ENCODE measurements at regions not wholly inside any gene's neighbourhood (a gene's known extent, or its start where the extent isn't known, plus 50 kb on each side); places are given as distances from the start of the nearest gene placed in this dataset.

DNA sequence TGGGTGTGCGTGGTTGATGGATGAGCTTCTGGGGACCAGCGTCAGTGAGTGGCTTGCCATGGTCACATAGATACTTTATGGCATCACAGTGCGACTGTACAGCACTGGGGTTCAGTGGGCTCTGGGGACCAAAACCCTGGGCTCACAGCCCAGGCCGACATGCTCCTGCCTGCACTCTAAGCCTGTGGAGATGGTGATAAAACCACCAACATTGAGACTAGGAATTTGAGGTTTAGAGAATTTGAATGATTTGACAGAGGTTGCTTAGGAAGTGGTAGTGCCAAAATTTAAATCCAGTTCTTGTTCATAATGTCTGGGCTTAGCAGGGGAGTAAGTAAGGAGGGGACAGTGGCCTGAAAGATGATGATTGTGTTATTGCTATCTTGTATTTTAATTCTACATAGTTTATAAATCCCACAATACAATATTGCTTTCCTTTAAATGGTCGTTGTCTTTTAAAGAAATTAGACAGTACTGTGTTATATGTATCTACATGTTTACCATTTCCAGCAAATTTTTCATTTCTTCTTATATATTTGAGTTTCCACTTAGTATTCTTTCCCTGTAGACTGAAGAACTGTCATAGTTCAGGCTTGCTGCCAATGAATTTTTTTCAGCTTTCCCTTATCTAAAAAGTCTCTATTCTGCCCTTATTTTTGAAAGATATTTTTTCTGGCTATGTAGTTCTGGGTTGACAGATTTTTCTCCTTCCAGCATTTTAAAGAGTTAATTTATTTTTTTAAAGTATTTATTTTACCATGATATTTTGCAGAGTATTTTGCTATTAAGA lies 235.4 kb upstream of the RGMA start:
- TF ChIP-seq, protein P1, sequence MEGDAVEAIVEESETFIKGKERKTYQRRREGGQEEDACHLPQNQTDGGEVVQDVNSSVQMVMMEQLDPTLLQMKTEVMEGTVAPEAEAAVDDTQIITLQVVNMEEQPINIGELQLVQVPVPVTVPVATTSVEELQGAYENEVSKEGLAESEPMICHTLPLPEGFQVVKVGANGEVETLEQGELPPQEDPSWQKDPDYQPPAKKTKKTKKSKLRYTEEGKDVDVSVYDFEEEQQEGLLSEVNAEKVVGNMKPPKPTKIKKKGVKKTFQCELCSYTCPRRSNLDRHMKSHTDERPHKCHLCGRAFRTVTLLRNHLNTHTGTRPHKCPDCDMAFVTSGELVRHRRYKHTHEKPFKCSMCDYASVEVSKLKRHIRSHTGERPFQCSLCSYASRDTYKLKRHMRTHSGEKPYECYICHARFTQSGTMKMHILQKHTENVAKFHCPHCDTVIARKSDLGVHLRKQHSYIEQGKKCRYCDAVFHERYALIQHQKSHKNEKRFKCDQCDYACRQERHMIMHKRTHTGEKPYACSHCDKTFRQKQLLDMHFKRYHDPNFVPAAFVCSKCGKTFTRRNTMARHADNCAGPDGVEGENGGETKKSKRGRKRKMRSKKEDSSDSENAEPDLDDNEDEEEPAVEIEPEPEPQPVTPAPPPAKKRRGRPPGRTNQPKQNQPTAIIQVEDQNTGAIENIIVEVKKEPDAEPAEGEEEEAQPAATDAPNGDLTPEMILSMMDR (IDR thresholded peaks at IDR 0.05; ENCODE audit: low read depth, low read length) = no peak
- no peak for DNase-seq
- H3K36me3 ChIP-seq = no peaks in the 10 kb centered on the region
- H3K4me3 ChIP-seq (ENCODE audit: low read depth, low read length) = no peak overlapping the region
- no peak overlapping the region for H3K27ac ChIP-seq
- H3K27me3 ChIP-seq (ENCODE audit: insufficient read depth, low read depth, severe bottlenecking) = peaks cover 88% of the 10 kb centered on the region
- H3K9me3 ChIP-seq (ENCODE audit: severe bottlenecking) = no peaks in the 10 kb centered on the region

DNA sequence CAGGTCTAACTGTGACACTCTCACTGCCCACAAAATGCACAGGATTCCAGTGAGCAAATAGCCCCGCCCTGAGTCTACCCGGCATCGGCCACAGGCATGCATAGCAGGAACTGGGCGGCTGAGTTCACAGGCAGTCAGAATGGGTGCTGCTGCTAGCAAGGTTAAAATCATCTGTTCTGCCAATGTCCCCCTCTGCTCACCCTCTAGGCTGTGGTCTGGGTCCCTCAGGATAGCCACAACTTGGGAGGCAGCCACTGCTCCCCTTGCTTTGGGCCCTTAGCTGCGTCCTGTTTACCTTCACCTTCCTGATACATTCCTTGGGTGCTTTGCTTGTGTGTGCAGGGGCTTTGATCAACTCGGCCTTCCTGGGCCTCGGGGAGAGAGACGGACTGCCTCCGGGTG lies 232.9 kb upstream of the RGMA start:
- H3K9me3 ChIP-seq (ENCODE audit: severe bottlenecking) = no peaks in the 10 kb centered on the region
- peaks cover 93% of the 10 kb centered on the region for H3K27me3 ChIP-seq (ENCODE audit: insufficient read depth, low read depth, severe bottlenecking)
- DNase-seq = no peak
- H3K36me3 ChIP-seq = no peaks in the 10 kb centered on the region
- H3K27ac ChIP-seq = no peak overlapping the region
- TF ChIP-seq, protein P1 (IDR thresholded peaks at IDR 0.05; ENCODE audit: low read depth, low read length) = no peak
- no peak overlapping the region for H3K4me3 ChIP-seq (ENCODE audit: low read depth, low read length)

DNA sequence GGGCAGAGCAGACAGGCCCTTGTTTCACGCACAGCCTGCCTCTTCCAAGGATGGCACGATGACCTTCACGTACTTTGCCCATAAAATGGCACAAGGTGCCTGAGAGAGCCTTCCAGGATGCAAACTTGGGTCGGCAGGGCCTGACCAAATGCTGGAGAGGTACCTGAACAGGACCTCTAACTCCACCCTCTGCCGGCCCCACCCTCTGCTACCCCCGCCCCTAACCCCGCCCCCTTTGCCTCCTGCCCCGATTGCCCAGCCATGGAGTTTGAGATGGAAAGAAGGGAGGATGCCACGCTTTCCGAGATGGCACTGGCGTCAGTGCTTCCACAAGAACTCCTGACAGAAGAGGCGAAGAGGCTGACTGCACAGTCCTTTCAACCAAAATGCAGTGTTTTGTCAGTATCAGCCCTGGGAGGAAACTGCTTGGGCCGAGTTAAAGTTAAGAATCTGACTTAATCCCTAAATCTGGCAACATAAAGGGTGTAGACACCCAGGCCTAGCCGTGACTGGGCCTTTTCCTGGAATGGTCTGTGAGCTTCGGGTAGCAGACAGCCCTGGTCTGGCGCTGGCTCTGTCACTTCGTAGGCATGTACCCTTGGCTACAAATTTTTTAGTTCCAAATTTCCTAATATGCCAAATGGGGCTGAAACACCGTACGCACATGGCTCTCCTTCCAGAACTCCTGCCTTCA lies 230.3 kb upstream of the RGMA start:
- Histone ChIP-seq H3K36me3 (no peaks in the 10 kb centered on the region), H3K27ac (no peak overlapping the region), H3K27me3 (ENCODE audit: insufficient read depth, low read depth, severe bottlenecking) (peaks cover 87% of the 10 kb centered on the region), H3K4me3 (ENCODE audit: low read depth, low read length) (no peak overlapping the region), H3K9me3 (ENCODE audit: severe bottlenecking) (no peaks in the 10 kb centered on the region)
- DNase-seq = no peak
- TF ChIP-seq, protein P1 (IDR thresholded peaks at IDR 0.05; ENCODE audit: low read depth, low read length) = no peak

DNA sequence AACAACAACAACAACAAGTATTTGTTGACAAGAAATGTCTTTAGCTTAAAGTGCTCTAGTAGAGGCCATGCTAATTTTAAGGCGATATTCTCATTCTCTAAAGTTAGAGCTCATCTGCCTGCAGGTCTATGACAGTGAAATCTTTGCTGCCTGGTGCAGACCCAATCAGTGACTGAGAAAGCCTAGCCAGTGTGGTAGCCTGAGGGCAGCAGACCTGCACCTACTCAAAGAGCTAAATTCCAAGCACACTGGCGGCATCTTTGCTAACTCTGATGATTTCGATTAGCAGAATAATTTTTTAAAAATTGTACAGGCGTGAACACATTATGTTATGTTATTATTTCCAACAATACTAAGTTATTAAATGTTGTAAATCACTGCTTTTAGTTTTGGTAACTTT lies 228.8 kb upstream of the RGMA start:
- H3K27me3 ChIP-seq (ENCODE audit: insufficient read depth, low read depth, severe bottlenecking) = peaks cover 84% of the 10 kb centered on the region
- no peak for DNase-seq
- no peaks in the 10 kb centered on the region for H3K36me3 ChIP-seq
- TF ChIP-seq, protein P1 (IDR thresholded peaks at IDR 0.05; ENCODE audit: low read depth, low read length) = no peak
- H3K27ac ChIP-seq = no peak overlapping the region
- no peak overlapping the region for H3K4me3 ChIP-seq (ENCODE audit: low read depth, low read length)
- no peaks in the 10 kb centered on the region for H3K9me3 ChIP-seq (ENCODE audit: severe bottlenecking)

GRCh38 chr15:93314245-93314644 lies 225.2 kb upstream of the RGMA start:
- TF ChIP-seq, protein P1 (IDR thresholded peaks at IDR 0.05; ENCODE audit: low read depth, low read length) = no peak
- DNase-seq = no peak
- H3K36me3 ChIP-seq = no peaks in the 10 kb centered on the region
- peaks cover 87% of the 10 kb centered on the region for H3K27me3 ChIP-seq (ENCODE audit: insufficient read depth, low read depth, severe bottlenecking)
- H3K9me3 ChIP-seq (ENCODE audit: severe bottlenecking) = no peaks in the 10 kb centered on the region
- no peak overlapping the region for H3K4me3 ChIP-seq (ENCODE audit: low read depth, low read length)
- H3K27ac ChIP-seq = no peak overlapping the region
